HG02642 (cell line): ENCODE measurements at regions not wholly inside any gene's neighbourhood (a gene's known extent, or its start where the extent isn't known, plus 50 kb on each side); places are given as distances from the start of the nearest gene placed in this dataset.

Experiments used
- ATAC-seq: cut with Tn5 transposase; IDR thresholded peaks from one replicate; pipeline ENCODE4 v1.9.1; 2021; ENCODE audit warnings: mild to moderate bottlenecking; ENCODE audit not compliant: unreplicated experiment, poor library complexity

- no peak for ATAC-seq
These were observed 77.2 kb upstream of the STK17B start for GRCh38 chr2:196248467-196249094.

DNA sequence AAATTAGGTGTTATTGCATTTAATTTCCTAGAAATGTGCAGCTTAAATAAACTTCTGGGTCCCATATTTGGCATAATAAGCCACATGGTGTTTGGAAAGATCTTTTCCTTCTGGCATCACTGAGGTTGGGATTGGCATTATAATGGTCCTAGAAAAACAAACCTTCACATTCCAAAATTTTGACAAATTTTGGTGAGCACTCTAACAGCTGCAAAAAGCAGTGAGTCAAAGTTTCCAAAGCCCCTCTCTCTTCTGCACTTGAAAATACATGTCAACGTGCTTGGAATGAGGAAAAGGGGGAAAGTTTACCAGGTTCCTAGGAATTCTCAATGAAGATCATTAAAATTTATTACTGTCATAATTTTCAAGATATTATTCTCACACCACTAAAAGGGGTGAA lies 77.8 kb upstream of the STK17B start:
- ATAC-seq, result no peak

GRCh38 chr2:196249860-196250259 lies 78.5 kb upstream of the STK17B start:
- ATAC-seq, result peak; percentile 75

- no peak for ATAC-seq
These were observed 79.8 kb upstream of the STK17B start for GRCh38 chr2:196251132-196251531.

DNA sequence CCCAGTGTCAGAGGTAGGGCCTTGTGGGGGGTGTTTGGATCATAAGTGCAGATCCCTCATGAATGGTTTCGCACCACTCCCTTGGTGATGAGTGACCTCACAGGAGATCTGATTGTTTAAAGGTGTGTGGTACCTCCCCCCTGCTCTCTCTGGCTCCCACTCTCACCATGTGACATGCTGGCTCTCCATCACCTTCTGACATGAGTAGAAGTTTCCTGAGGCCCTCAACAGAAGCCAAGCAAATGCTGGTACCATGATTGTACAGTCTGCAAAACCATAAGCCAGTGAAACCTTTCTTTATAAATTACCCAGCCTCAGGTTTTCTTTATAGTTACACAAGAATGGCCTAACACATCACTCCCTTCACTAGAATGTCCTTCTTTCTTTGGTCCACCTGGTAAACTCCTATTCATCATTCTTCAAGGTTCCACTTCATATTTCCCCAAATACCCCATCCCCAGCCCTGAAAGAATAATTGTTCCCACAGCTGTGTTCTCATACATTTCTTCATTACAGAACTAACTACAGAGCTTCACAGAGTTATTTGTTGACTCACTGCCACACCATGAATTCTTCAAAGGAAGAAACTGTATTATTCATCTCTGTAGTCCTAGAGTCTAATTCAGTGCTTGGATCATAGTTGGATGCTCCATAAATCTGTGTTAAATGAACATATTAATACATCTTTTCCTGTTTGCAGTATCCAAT lies 81.2 kb upstream of the STK17B start:
- no peak for ATAC-seq

DNA sequence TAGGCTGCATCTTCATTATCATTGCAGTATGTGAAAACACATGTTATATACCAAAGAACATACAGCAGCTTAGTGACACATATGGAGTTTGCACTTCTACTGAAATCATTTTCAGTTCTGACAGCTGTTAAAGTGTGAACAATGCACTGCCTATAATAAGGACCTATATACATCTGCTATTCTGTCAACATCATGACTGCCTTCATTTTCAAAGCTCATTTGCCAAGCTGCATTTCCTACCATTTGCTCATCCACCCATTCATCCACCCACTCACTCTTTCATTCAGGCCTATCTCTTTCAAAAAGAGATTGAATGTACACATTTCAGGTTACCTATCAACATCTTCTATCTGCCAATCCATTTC lies 81.7 kb upstream of the STK17B start:
- no peak for ATAC-seq

DNA sequence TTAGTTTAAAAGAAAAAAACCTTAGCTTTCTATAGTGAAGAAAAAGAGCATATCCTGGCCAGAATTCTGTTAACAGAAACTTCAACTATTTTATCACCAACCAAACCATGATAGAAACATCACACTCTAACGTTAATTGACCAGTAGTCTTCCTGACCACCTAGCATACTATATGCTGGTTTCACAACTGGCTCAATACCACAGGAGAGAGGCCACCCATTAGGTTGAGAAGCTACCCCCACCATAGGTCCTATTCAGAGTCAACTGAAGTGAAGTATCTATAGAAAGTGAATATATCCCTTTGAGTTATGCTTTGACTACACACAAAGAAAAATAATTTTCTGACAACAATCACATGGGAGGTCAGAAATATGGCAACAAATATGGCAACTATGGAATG lies 85.2 kb upstream of the STK17B start:
- no peak for ATAC-seq

DNA sequence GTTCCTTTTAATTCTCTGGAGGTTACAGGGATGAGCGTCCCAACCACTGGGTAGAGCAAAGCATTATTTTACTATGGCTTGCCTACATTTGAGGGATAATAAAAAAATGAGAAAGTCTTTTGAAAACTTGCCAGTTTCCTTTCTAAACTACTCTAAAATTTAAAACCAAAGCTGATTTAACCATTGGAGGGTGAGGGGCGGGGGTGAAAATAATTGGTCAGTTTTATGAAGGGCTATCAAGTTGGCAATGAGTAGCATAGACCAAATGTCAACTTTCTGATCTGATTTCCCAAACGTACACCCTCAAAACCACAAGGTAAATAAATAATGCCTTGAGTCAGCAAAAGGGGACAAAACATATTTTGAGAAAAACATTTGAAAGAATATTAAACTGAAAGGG lies 85.7 kb upstream of the STK17B start:
- ATAC-seq, result no peak

DNA sequence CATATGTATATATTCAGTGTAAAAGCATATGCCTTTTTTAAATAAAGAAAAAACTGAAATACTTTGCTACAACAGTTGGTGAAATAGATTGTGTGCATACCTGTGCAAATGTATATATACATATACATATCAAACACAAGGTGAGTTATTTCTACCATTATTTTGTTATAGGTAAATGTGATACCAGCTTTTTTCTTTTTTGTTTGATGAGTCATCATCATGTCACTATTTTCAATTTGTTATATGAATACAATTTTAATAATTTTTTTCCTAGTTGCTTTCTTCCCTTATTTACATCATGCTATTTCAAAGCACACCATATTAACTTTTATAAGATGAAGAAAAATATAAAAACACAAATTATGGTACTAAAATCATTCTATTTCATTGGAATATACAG lies 87.0 kb upstream of the STK17B start:
- no peak for ATAC-seq

DNA sequence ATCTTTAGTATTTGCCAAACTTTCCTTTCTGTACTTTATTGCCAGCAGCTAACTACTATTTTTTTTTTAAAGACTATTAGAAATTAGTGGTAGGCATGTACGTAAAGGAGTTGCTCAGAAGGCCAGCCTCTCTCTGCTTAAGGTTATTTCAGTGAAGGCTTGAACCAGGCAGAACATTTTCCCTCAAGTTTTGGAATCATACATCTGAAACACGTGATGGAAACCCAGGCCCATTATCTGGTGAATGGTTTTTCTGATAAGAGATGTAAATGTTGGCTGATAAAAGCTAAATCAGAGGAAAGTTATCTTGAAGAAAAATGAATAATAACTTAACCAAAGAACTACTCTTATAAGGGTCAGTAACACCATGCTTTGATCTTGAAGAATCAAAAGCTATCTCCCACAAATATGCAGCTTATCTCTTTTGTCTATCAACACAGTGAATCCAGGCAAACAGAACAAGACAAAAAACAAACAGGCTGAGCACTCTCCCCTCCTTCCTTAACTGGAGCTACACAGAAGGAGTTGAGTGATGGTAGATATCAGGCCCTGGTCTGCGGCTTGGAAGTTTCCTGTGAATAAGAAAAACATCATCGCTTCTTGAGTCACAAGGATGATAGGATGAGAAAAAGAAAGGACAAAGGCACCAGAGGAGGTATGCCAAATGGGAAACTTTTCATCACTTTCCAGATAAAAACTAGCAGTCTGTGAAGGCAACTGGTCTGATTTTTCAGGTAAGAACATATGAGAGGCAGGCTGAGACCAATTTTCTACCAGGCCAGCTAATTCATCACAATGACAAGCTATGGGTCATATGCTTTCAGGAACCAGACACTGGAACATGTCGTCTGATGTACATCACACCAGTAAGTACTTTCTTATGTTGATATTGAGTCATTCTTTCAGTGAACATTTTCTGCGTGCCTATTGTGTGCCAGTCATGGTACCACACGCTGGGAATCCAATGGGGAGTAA lies 88.4 kb upstream of the STK17B start:
- no peak for ATAC-seq

DNA sequence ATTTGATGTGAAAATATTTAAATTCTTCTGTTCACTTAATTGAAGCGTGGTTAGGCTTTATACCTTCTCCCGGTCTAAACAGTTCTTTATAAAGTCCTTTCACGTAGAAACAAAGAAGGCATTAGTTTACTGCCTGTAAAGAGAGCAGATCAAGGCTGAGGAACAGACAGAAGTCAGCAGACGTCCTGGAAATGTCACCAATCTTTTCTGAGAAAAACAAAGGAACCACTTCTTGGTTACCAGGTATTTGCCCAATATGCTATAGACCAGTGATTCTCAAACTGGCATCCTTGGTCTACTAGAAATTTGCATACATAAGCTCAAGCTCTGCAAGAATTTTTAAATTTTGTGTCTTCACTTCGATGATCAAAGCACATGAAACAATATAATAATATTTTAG lies 89.2 kb upstream of the STK17B start:
- no peak for ATAC-seq

GRCh38 chr2:196262606-196263005 lies 91.2 kb upstream of the STK17B start:
- ATAC-seq, result no peak

DNA sequence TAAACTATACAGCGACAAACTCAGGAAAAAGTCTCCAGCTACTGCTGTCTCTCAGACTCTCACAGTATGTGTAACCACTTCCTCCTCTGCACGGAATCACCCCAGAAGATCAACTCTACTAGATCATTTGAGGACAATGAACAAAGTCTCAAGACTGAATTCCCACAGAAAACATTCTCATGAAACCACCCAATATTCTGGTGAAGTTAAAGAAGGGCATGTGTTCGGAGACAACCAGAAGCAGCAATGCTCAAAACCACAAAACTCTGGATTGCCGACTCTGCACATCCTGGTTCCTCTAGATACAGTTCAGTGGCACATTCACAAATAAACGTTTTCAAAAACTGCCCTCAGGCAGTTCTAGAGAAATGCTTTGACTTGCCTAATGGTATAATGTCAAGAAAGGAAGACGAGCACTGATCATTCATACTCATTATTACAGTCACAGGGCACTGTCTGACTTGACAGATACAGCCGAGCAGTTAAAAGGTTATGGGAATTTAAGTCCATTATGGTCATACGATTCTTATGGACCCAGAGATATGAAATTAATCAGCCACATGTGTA lies 91.9 kb upstream of the STK17B start:
- ATAC-seq, result peak; percentile 94

DNA sequence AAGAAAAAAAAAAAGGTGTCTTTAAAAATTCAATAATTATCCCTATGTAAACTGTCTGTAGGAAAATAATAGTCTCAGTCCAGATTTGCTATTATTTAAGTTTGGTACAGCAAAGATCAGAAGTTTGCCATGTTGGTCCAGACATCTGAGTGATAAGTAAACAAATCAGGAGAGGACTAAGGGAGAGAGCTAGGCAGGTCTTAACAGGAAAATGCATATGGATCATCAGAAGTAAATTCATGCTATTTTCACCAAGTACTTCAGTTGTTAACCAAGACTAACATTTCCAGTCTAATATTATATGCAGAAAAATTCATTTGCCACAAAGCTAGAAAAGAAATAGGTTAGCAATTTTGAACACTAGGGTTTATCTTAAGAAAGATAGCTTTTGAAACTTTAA lies 95.0 kb upstream of the STK17B start:
- no peak for ATAC-seq

DNA sequence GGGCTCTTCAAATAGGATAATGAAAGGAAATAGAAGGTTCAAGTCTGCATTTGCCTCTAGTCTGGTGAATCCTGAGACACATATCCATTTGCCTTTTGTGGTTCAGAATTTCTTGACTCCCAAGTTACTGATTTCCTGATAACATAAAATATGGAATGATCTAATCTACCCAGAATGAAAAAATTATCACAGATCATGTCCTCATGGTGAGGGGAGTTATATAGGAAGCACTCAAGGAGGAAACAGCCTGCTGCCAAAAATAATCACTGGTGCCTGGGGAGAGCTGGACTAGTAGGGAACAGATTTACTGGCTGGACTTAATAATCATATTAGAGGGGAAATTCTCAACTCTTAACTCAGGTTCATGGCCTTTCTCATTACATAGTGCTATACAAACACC lies 95.5 kb upstream of the STK17B start:
- no peak for ATAC-seq

- no peak for ATAC-seq
These were observed 96.6 kb upstream of the STK17B start for GRCh38 chr2:196268025-196268424.

GRCh38 chr2:196268538-196269338 lies 97.4 kb upstream of the STK17B start:
- ATAC-seq, result peak; percentile 39

- no peak for ATAC-seq
These were observed 100.4 kb upstream of the STK17B start for GRCh38 chr2:196271795-196272194.

DNA sequence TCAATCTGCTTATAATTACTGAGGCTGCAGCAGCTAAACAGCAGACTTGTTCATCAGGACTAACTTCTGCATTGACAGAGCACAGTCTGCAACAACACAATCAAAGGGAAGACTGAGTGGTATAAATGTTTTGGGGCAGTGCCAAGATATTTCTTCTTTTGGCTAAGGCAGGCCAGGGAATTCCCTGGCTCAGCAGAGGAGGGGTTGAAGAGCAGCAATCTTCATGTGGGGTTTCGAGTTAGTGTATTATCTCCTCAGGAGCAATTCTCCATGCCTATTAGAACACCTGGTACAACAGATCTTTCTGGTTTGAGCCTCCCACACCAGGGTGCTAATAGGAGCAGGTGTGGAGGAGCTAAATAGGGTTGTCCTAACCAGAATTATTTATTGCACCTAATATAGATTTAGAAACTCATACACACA lies 103.0 kb upstream of the STK17B start:
- ATAC-seq, result peak; percentile 71
